Epithelial cell of esophagus (primary cell): ENCODE measurements at regions not wholly inside any gene's neighbourhood (a gene's known extent, or its start where the extent isn't known, plus 50 kb on each side); places are given as distances from the start of the nearest gene placed in this dataset.

Source experiments
- DNase-seq: peaks from one replicate; pipeline ENCODE4 v3.0.0; 2010; ENCODE audit warnings: low read depth
- H3K4me3 ChIP-seq: 2 replicates; pipeline ENCODE4 v1.5.1; 2011; ENCODE audit warnings: mild to moderate bottlenecking, low read length, control low read depth
- TF ChIP-seq, protein P1 (sequence below): IDR thresholded peaks from 2 replicates; pipeline ENCODE4 v1.5.1; 2011; ENCODE audit warnings: low read depth, mild to moderate bottlenecking, low read length, control low read depth, inconsistent platforms; ENCODE audit not compliant: insufficient read depth; ENCODE audit errors: missing control alignments

DNA sequence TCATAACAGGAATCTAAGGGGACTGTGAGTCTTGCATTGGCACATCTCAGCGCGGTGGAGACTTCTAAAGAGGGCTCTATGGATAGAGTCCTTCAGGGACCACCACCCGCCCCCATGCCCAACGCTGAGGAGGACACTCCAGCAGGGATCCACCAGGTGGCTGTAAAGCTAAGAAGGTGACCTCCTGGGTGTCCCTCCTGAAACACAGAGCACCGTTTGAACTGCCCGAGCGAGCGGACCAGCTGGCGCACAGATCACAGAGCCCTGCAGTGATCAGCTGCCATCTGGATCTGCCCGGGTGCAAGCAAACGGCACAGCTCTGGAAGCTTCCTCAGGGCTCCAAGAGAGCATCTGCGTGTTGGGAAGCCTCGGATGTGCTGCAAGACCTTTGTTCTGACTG lies 51.3 kb upstream of the LYST start:
- no peak overlapping the region for H3K4me3 ChIP-seq
- no peak for DNase-seq
- TF ChIP-seq, protein P1, sequence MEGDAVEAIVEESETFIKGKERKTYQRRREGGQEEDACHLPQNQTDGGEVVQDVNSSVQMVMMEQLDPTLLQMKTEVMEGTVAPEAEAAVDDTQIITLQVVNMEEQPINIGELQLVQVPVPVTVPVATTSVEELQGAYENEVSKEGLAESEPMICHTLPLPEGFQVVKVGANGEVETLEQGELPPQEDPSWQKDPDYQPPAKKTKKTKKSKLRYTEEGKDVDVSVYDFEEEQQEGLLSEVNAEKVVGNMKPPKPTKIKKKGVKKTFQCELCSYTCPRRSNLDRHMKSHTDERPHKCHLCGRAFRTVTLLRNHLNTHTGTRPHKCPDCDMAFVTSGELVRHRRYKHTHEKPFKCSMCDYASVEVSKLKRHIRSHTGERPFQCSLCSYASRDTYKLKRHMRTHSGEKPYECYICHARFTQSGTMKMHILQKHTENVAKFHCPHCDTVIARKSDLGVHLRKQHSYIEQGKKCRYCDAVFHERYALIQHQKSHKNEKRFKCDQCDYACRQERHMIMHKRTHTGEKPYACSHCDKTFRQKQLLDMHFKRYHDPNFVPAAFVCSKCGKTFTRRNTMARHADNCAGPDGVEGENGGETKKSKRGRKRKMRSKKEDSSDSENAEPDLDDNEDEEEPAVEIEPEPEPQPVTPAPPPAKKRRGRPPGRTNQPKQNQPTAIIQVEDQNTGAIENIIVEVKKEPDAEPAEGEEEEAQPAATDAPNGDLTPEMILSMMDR, result no peak

DNA sequence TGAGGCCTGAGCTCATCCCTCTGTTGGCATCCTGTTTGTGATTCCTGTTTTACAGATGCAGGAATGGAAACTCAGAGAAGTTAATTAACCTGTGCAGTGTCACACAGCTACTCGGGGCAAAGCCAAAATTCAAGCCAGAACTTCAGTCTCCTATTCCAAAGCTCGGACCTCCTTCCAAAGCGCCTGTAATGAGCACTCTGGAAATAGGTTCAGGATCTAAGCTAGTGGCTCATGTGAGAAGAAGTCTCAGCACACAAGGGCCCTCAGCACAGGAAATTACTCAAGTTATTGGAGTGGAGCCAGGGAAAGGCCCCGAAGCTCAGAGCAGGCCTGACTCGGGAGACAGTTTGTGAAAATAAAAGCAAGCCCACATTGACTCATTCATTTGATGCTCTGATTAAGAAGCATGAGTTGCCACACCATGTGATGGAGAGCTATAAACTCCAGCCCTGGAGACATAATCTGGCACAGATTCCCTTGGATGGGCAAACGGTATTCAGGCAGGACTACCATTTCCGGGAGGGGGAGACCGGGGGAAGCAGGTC lies 50.6 kb upstream of the LYST start:
- DNase-seq, result peak; percentile 100
- H3K4me3 ChIP-seq, result no peak overlapping the region
- TF ChIP-seq, protein P1, result no peak
